HS-5 (cell line): ENCODE measurements at regions not wholly inside any gene's neighbourhood (a gene's known extent, or its start where the extent isn't known, plus 50 kb on each side); places are given as distances from the start of the nearest gene placed in this dataset.
"Not testable (repeated sequence)": the region's sequence is repeated elsewhere in the genome, so short reads cannot be mapped to it uniquely, and the experiment has no call there.

ENCODE experiments used
- DNase-seq: peaks from one replicate; pipeline ENCODE4 v3.0.0-alpha.2; 2012; ENCODE audit warnings: low read depth

GRCh38 chr5:134471858-134472449, 53.5 kb upstream of the JADE2 start:
- not testable (repeated sequence) for DNase-seq

- DNase-seq, result no peak
These were observed 56.5 kb upstream of the JADE2 start for GRCh38 chr5:134468921-134469400.

GRCh38 chr5:134467231-134467630, 55.5 kb upstream of the CDKN2AIPNL start:
- DNase-seq, result no peak

GRCh38 chr5:134466241-134467069, 54.8 kb upstream of the CDKN2AIPNL start:
- peak; percentile 47 for DNase-seq

- peak; percentile 56 for DNase-seq
These were observed 54.1 kb upstream of the CDKN2AIPNL start for GRCh38 chr5:134465816-134466240.

- DNase-seq, result no peak
These were observed 53.5 kb upstream of the CDKN2AIPNL start for GRCh38 chr5:134464988-134465815.

GRCh38 chr5:134463991-134464760, 52.5 kb upstream of the CDKN2AIPNL start:
- DNase-seq, result no peak

GRCh38 chr5:134463176-134463720, 51.6 kb upstream of the CDKN2AIPNL start:
- DNase-seq, result no peak

GRCh38 chr5:134462761-134463160, 51.1 kb upstream of the CDKN2AIPNL start:
- no peak for DNase-seq

- no peak for DNase-seq
These were observed 50.4 kb upstream of the CDKN2AIPNL start for GRCh38 chr5:134462047-134462575.
